ENCODE measurements at regions not wholly inside any gene's neighbourhood (a gene's known extent, or its start where the extent isn't known, plus 50 kb on each side); places are given as distances from the start of the nearest gene placed in this dataset.
A peak's percentile ranks its signal among the peaks of the same experiment; 100 is the strongest.

GRCh38 chr10:71042699-71043098, 154.3 kb upstream of the PCBD1 start:
- DNase-seq (ENCODE audit: low read depth): no peak

- no peak for DNase-seq (ENCODE audit: low read depth)
Measured at GRCh38 chr10:71043858-71044257, 155.5 kb upstream of the PCBD1 start.

GRCh38 chr10:71044720-71045119, 156.4 kb upstream of the PCBD1 start:
- no peak for DNase-seq (ENCODE audit: low read depth)

- no peak for DNase-seq (ENCODE audit: low read depth)
Measured at GRCh38 chr10:71045204-71045809, 156.9 kb upstream of the PCBD1 start.

GRCh38 chr10:71045936-71046335, 157.6 kb upstream of the PCBD1 start:
- no peak for DNase-seq (ENCODE audit: low read depth)

GRCh38 chr10:71046747-71047146, 158.4 kb upstream of the PCBD1 start:
- no peak for DNase-seq (ENCODE audit: low read depth)

- no peak for DNase-seq (ENCODE audit: low read depth)
Measured at GRCh38 chr10:71048971-71049615, 160.7 kb upstream of the PCBD1 start.

- DNase-seq (ENCODE audit: low read depth): no peak
Measured at GRCh38 chr10:71049994-71050393, 161.6 kb upstream of the PCBD1 start.

GRCh38 chr10:71052076-71052660, 160.2 kb upstream of the UNC5B start:
- DNase-seq (ENCODE audit: low read depth): no peak

- DNase-seq (ENCODE audit: low read depth): no peak
Measured at GRCh38 chr10:71052708-71053107, 159.7 kb upstream of the UNC5B start.

- no peak for DNase-seq (ENCODE audit: low read depth)
Measured at GRCh38 chr10:71053169-71053895, 159.0 kb upstream of the UNC5B start.

GRCh38 chr10:71058308-71058707, 154.1 kb upstream of the UNC5B start:
- no peak for DNase-seq (ENCODE audit: low read depth)

- no peak for DNase-seq (ENCODE audit: low read depth)
Measured at GRCh38 chr10:71059054-71059818, 153.1 kb upstream of the UNC5B start.

GRCh38 chr10:71059943-71060342, 152.4 kb upstream of the UNC5B start:
- no peak for DNase-seq (ENCODE audit: low read depth)

- no peak for DNase-seq (ENCODE audit: low read depth)
Measured at GRCh38 chr10:71060476-71061426, 151.6 kb upstream of the UNC5B start.

- no peak for DNase-seq (ENCODE audit: low read depth)
Measured at GRCh38 chr10:71061472-71061871, 150.9 kb upstream of the UNC5B start.

GRCh38 chr10:71062156-71062555, 150.2 kb upstream of the UNC5B start:
- no peak for DNase-seq (ENCODE audit: low read depth)

- DNase-seq (ENCODE audit: low read depth): no peak
Measured at GRCh38 chr10:71063401-71063800, 149.0 kb upstream of the UNC5B start.

GRCh38 chr10:71064413-71065118, 147.8 kb upstream of the UNC5B start:
- peak; percentile 31 for DNase-seq (ENCODE audit: low read depth)

GRCh38 chr10:71065659-71066058, 146.7 kb upstream of the UNC5B start:
- DNase-seq (ENCODE audit: low read depth): no peak

All from myocyte (in vitro differentiated cells).